IMR-90 (cell line): ENCODE measurements at regions not wholly inside any gene's neighbourhood (a gene's known extent, or its start where the extent isn't known, plus 50 kb on each side); places are given as distances from the start of the nearest gene placed in this dataset.
A peak's percentile ranks its signal among the peaks of the same experiment; 100 is the strongest.

Experiments
- ATAC-seq: fragments of 200-7000 bp; cut with Tn5 transposase; 2 replicates; pipeline ENCODE4 v1.9.1; 2020; ENCODE audit warnings: low read depth, mild to moderate bottlenecking, moderate library complexity
- BruUV-seq: library from RNA; stranded (reverse); fragments of 400-500 nt; replicated peaks from 2 replicates; lab custom pipeline; 2021; lab: Mats Ljungman, UMichigan
- CTCF ChIA-PET: fragments of 300-600 bp; formaldehyde crosslinking; extraction: SDS; loops from one replicate; lab custom pipeline; 2021; ENCODE audit warnings: antibody characterized with exemption; lab: Yijun Ruan, JAX
- POLR2A ChIA-PET: fragments of 300-600 bp; sonication (Branson Sonifier 250); formaldehyde crosslinking; loops from one replicate; lab custom pipeline; 2022; ENCODE audit warnings: antibody characterized with exemption; ENCODE audit not compliant: unreplicated experiment; lab: Charles Lee
- DNase-seq: peaks from one replicate; pipeline ENCODE4 v3.0.0; 2013
- H2AFZ ChIP-seq: replicated peaks from 2 replicates; pipeline ENCODE3; 2013; ENCODE audit warnings: low read length, mild to moderate bottlenecking; ENCODE audit not compliant: poor library complexity
- H2AK5ac ChIP-seq: 2 replicates; pipeline ENCODE4 v1.6.1; 2013; ENCODE audit warnings: low read depth, low read length, inconsistent platforms
- H2AK9ac ChIP-seq: replicated peaks from 2 replicates; pipeline ENCODE3; 2013; ENCODE audit warnings: mild to moderate bottlenecking, low read depth, low read length, moderate library complexity; ENCODE audit not compliant: poor library complexity
- H2BK120ac ChIP-seq: 2 replicates; pipeline ENCODE4 v1.6.1; 2013; ENCODE audit warnings: low read depth, low read length, inconsistent platforms
- H2BK15ac ChIP-seq: 3 replicates; pipeline ENCODE4 v1.6.1; 2013; ENCODE audit warnings: low read depth, low read length, inconsistent platforms
- H2BK20ac ChIP-seq: 2 replicates; pipeline ENCODE4 v1.6.1; 2013; ENCODE audit warnings: low read depth, mild to moderate bottlenecking, inconsistent platforms, low read length, moderate library complexity
- H2BK5ac ChIP-seq: 2 replicates; pipeline ENCODE4 v1.6.1; 2013; ENCODE audit warnings: mild to moderate bottlenecking, low read depth, low read length, inconsistent platforms; ENCODE audit not compliant: poor library complexity, severe bottlenecking
- H3K14ac ChIP-seq: replicated peaks from 2 replicates; pipeline ENCODE4 v1.6.1; 2013; ENCODE audit warnings: low read depth, low read length, inconsistent platforms
- H3K18ac ChIP-seq: 2 replicates; pipeline ENCODE4 v1.6.1; 2013; ENCODE audit warnings: low read depth, low read length, control low read depth
- H3K23ac ChIP-seq: 2 replicates; pipeline ENCODE4 v1.6.1; 2013; ENCODE audit warnings: low read depth, low read length, inconsistent platforms
- H3K27ac ChIP-seq: 2 replicates; pipeline ENCODE4 v1.5.1; 2013; ENCODE audit warnings: mild to moderate bottlenecking, control low read depth, low read length; ENCODE audit not compliant: insufficient read depth
- H3K27me3 ChIP-seq: 2 replicates; pipeline ENCODE4 v1.6.1; 2013; ENCODE audit warnings: low read length; ENCODE audit not compliant: control insufficient read depth, insufficient read depth
- H3K36me3 ChIP-seq: 2 replicates; pipeline ENCODE4 v1.6.1; 2013; ENCODE audit warnings: low read length, mixed read lengths; ENCODE audit not compliant: control insufficient read depth, insufficient read depth
- H3K4ac ChIP-seq: 2 replicates; pipeline ENCODE4 v1.6.1; 2013; ENCODE audit warnings: low read depth, low read length, inconsistent platforms
- H3K4me1 ChIP-seq: 2 replicates; pipeline ENCODE4 v1.6.1; 2013; ENCODE audit warnings: low read length, mixed read lengths; ENCODE audit not compliant: control insufficient read depth, insufficient read depth
- H3K4me2 ChIP-seq: 2 replicates; pipeline ENCODE4 v1.6.1; 2013; ENCODE audit warnings: low read depth, mild to moderate bottlenecking, control low read depth, low read length, moderate library complexity
- H3K4me3 ChIP-seq: 2 replicates; pipeline ENCODE4 v1.5.1; 2013; ENCODE audit warnings: low read depth, mild to moderate bottlenecking, control low read depth, low read length, moderate library complexity; ENCODE audit not compliant: insufficient read depth
- H3K56ac ChIP-seq: 2 replicates; pipeline ENCODE4 v1.6.1; 2013; ENCODE audit warnings: low read length, inconsistent platforms; ENCODE audit not compliant: insufficient read depth; ENCODE audit errors: extremely low read depth
- H3K79me1 ChIP-seq, 2 experiments: 2 replicates each; pipeline ENCODE4 v1.6.1; 2013; ENCODE audit warnings: low read length in 2 of 2, inconsistent platforms in 1 of 2, low read depth in 1 of 2
- H3K9ac ChIP-seq: 2 replicates; pipeline ENCODE4 v1.6.1; 2013; ENCODE audit warnings: low read depth, low read length, control low read depth
- H3K9me1 ChIP-seq: 2 replicates; pipeline ENCODE4 v1.6.1; 2013; ENCODE audit warnings: low read length, inconsistent platforms; ENCODE audit not compliant: insufficient read depth
- H3K9me3 ChIP-seq: 2 replicates; pipeline ENCODE4 v1.6.1; 2013; ENCODE audit warnings: low read length; ENCODE audit not compliant: control insufficient read depth, insufficient read depth
- H4K20me1 ChIP-seq: 2 replicates; pipeline ENCODE4 v1.6.1; 2013; ENCODE audit warnings: low read length, inconsistent platforms; ENCODE audit not compliant: insufficient read depth
- H4K5ac ChIP-seq: 2 replicates; pipeline ENCODE4 v1.6.1; 2013; ENCODE audit warnings: mild to moderate bottlenecking, low read depth, low read length, control low read depth
- H4K8ac ChIP-seq, 2 experiments: 2 replicates each; pipeline ENCODE4 v1.6.1; 2013; ENCODE audit warnings: low read depth in 2 of 2, low read length in 2 of 2, control low read depth in 1 of 2, inconsistent platforms in 1 of 2
- H4K91ac ChIP-seq: 2 replicates; pipeline ENCODE4 v1.6.1; 2013; ENCODE audit warnings: low read depth, low read length, inconsistent platforms; ENCODE audit not compliant: insufficient read depth
- CHD1 ChIP-seq: IDR thresholded peaks from 2 replicates; pipeline ENCODE4 v1.6.1; 2012; ENCODE audit warnings: low read depth, low read length, improper control_type of control experiment
- CTCF ChIP-seq: conservative IDR thresholded peaks from 2 replicates; pipeline ENCODE4 v1.5.1; 2012; ENCODE audit warnings: mild to moderate bottlenecking, low read depth, low read length, improper control_type of control experiment
- MAZ ChIP-seq: IDR thresholded peaks from 2 replicates; pipeline ENCODE4 v1.6.1; 2012; ENCODE audit warnings: low read depth, mild to moderate bottlenecking, low read length, improper control_type of control experiment, moderate library complexity, borderline replicate concordance
- RAD21 ChIP-seq: IDR thresholded peaks from 2 replicates; pipeline ENCODE4 v1.6.1; 2012; ENCODE audit warnings: low read length, improper control_type of control experiment
- RCOR1 ChIP-seq: IDR thresholded peaks from 2 replicates; pipeline ENCODE4 v1.6.1; 2012; ENCODE audit warnings: mild to moderate bottlenecking, low read length, improper control_type of control experiment; ENCODE audit not compliant: insufficient replicate concordance
- RFX5 ChIP-seq: IDR thresholded peaks from 2 replicates; pipeline ENCODE4 v1.8.0; 2012; ENCODE audit warnings: low read depth, mild to moderate bottlenecking, low read length, moderate library complexity
- SMC3 ChIP-seq: fragments of 150-350 bp; IDR thresholded peaks from 2 replicates; pipeline ENCODE4 v1.6.1; 2016; ENCODE audit warnings: low read depth, mild to moderate bottlenecking, antibody characterized with exemption, low read length, moderate library complexity
- whole genome bisulfite sequencing, 2 experiments: methylation state at CpG; one replicate each; pipeline versions ENCODE4 v1.1.5 to v1.1.7; 2013; ENCODE audit warnings: missing lambda C conversion rate in 2 of 2; ENCODE audit not compliant: insufficient read length in 1 of 2; ENCODE audit errors: extremely low coverage in 2 of 2; 5-methylcytosine and 5-hydroxymethylcytosine counted together
- dilution Hi-C: fragments of 300-500 bp; cut with HindIII; formaldehyde crosslinking; loops from one replicate; pipeline ENCODE4 v1.14.3; 2018; ENCODE audit warnings: low sequenced_read_pairs; ENCODE audit not compliant: unreplicated experiment
- in situ Hi-C: fragments of 300-500 bp; cut with MboI; formaldehyde crosslinking; loops from 3 replicates; pipeline ENCODE4 v1.14.3; 2019; ENCODE audit warnings: low sequenced_read_pairs, inconsistent platforms, mixed read lengths
- intact Hi-C: fragments of 100-400 bp; cut with micrococcal nuclease; formaldehyde crosslinking; loops from 2 replicates; pipeline ENCODE4 v1.10.0; 2022

GRCh38 chr4:26028793-26029567 is 115.0 kb downstream of the SMIM20 start:
- Histone ChIP-seq H3K9me1 (peaks cover 7% of the 10 kb centered on the region), H3K36me3 (no peaks in the 10 kb centered on the region), H2AFZ (peak overlapping the region; percentile 84), H4K5ac (peak overlapping the region; percentile 30; the same call in 1 of the 2 replicates), H2BK20ac (peak overlapping the region; percentile 78), H3K9me3 (no peaks in the 10 kb centered on the region), H3K27me3 (peaks cover 3% of the 10 kb centered on the region), H2AK5ac (peak overlapping the region; percentile 58), H3K9ac (no peak overlapping the region), H3K56ac (no peak overlapping the region), H3K4me1 (peaks cover 19% of the 10 kb centered on the region), H3K4me3 (no peak overlapping the region), H3K23ac (no peak overlapping the region), H2BK5ac (peak overlapping the region; percentile 18), H3K4me2 (no peak overlapping the region), H2BK120ac (peak overlapping the region; percentile 65; the same call in 1 of the 2 replicates), H2BK15ac (no peak overlapping the region; the same call in 2 of the 3 replicates), H3K18ac (peak overlapping the region; percentile 12; the same call in 1 of the 2 replicates), H3K27ac (no peak overlapping the region), H4K91ac (peak overlapping the region; percentile 3; the same call in 1 of the 2 replicates), H3K4ac (peak overlapping the region; percentile 40), H4K8ac (peak overlapping the region in 1 of 2 experiments; percentile 50; a peak in 2 of 4 replicates), H3K79me1 (no peaks in the 10 kb centered on the region), H3K14ac (no peak overlapping the region), H2AK9ac (peak overlapping the region; percentile 30), H4K20me1 (no peaks in the 10 kb centered on the region; the same call in 1 of the 2 replicates)
- TF ChIP-seq RFX5 (no peak), SMC3 (peak; percentile 87), RAD21 (peak; percentile 93), CHD1 (no peak), CTCF (peak; percentile 77), RCOR1 (no peak), MAZ (0 out of 2 replicates have a peak, but pooled peaks have one; percentile 11)
- dilution Hi-C loops (no loop called here), in situ Hi-C loops (loop anchor here (10.0 kb wide), 2 partner anchors 296 to 376 kb away; partner anchors contain the start of gene RBPJ), intact Hi-C loops (loop anchor here (1.0 to 10.0 kb wide), 3 partner anchors 291 to 696 kb away; no protein-coding TSS in a partner anchor)
- ATAC-seq (peak; percentile 79), DNase-seq (peak; percentile 58)
- WGBS, 2 experiments, result 33% methylated on average over 8 of the region's 39 CpGs; no CpG with 5 or more reads in 1 of the 2 experiments
- BruUV-seq, result no TSS peak
- POLR2A ChIA-PET, result no interaction called here
- CTCF ChIA-PET, result interaction anchor here (0.5 to 1.4 kb wide), 5 partner anchors 21 to 1024 kb away, joined by 3 read pairs; no protein-coding TSS in a partner anchor
